Endodermal cell (in vitro differentiated cells): ENCODE measurements at regions not wholly inside any gene's neighbourhood (a gene's known extent, or its start where the extent isn't known, plus 50 kb on each side); places are given as distances from the start of the nearest gene placed in this dataset.
"Not testable (repeated sequence)": the region's sequence is repeated elsewhere in the genome, so short reads cannot be mapped to it uniquely, and the experiment has no call there.

Experiments used
- DNase-seq: peaks from one replicate; pipeline ENCODE4 v3.0.0-alpha.2; 2017
- H3K27ac ChIP-seq: 2 replicates; pipeline ENCODE4 v1.5.1; 2013; ENCODE audit warnings: mild to moderate bottlenecking, low read depth, low read length, moderate library complexity
- H3K27me3 ChIP-seq: 2 replicates; pipeline ENCODE4 v1.6.1; 2013; ENCODE audit warnings: mild to moderate bottlenecking, low read length, moderate library complexity; ENCODE audit not compliant: insufficient read depth, control insufficient read depth, poor library complexity, severe bottlenecking
- H3K36me3 ChIP-seq: 2 replicates; pipeline ENCODE4 v1.7.0; 2013; ENCODE audit warnings: mild to moderate bottlenecking, low read length, moderate library complexity; ENCODE audit not compliant: control insufficient read depth, insufficient read depth
- H3K4me1 ChIP-seq: one replicate; pipeline ENCODE4 v1.7.0; 2013; ENCODE audit warnings: low read length; ENCODE audit not compliant: control insufficient read depth, insufficient read depth
- H3K4me3 ChIP-seq: 2 replicates; pipeline ENCODE4 v1.5.1; 2013; ENCODE audit warnings: mild to moderate bottlenecking, low read length, moderate library complexity
- H3K9ac ChIP-seq: 2 replicates; pipeline ENCODE4 v1.6.1; 2013; ENCODE audit warnings: mild to moderate bottlenecking, low read length, moderate library complexity; ENCODE audit not compliant: poor library complexity, severe bottlenecking; ENCODE audit errors: extremely low read depth
- H3K9me3 ChIP-seq: 2 replicates; pipeline ENCODE4 v1.6.1; 2013; ENCODE audit warnings: mild to moderate bottlenecking, low read length, moderate library complexity; ENCODE audit not compliant: control insufficient read depth
- H3K27ac Mint-ChIP-seq: 2 replicates; pipeline ENCODE4 v1.8.0; 2020; ENCODE audit warnings: mixed read lengths
- H3K27me3 Mint-ChIP-seq: 2 replicates; pipeline ENCODE4 v1.8.0; 2021; ENCODE audit warnings: mild to moderate bottlenecking, mixed read lengths; ENCODE audit not compliant: insufficient read depth
- H3K36me3 Mint-ChIP-seq: 2 replicates; pipeline ENCODE4 v1.8.0; 2020; ENCODE audit warnings: low read depth, mixed read lengths
- H3K4me1 Mint-ChIP-seq: 2 replicates; pipeline ENCODE4 v1.8.0; 2020; ENCODE audit warnings: mixed read lengths
- H3K4me3 Mint-ChIP-seq: 2 replicates; pipeline ENCODE4 v1.8.0; 2020; ENCODE audit warnings: mild to moderate bottlenecking, moderate library complexity, mixed read lengths
- H3K9me3 Mint-ChIP-seq: 2 replicates; pipeline ENCODE4 v1.8.0; 2020; ENCODE audit warnings: mild to moderate bottlenecking, mixed read lengths
- CTCF ChIP-seq: fragments of 200-600 bp; sonication (generic); conservative IDR thresholded peaks from 2 replicates; pipeline ENCODE4 v1.5.0; 2021; ENCODE audit warnings: antibody characterized with exemption, mild to moderate bottlenecking
- WGBS, 2 experiments: methylation state at CpG; one replicate each; pipeline versions ENCODE4 v1.1.5 to v1.1.7; 2013; ENCODE audit warnings: missing lambda C conversion rate in 2 of 2, mixed read lengths in 1 of 2; ENCODE audit not compliant: insufficient coverage in 1 of 2, insufficient read length in 1 of 2; 5-methylcytosine and 5-hydroxymethylcytosine counted together

- Mint-ChIP-seq H3K36me3 (no peaks in the 10 kb centered on the region), H3K4me1 (no peaks in the 10 kb centered on the region), H3K4me3 (no peak overlapping the region)
Observed at GRCh38 chr2:226295123-226295522, 504.5 kb downstream of the IRS1 start.

GRCh38 chr2:226291281-226291680 is 508.3 kb downstream of the IRS1 start:
- H3K36me3 Mint-ChIP-seq, H3K36me3 ChIP-seq, H3K27ac Mint-ChIP-seq, H3K27me3 ChIP-seq, DNase-seq, H3K4me1 ChIP-seq, H3K27me3 Mint-ChIP-seq, H3K9ac ChIP-seq, H3K4me1 Mint-ChIP-seq, H3K4me3 ChIP-seq, H3K27ac ChIP-seq, H3K4me3 Mint-ChIP-seq: not testable (repeated sequence)
- peaks cover 27% of the 10 kb centered on the region for H3K9me3 Mint-ChIP-seq
- WGBS, 2 experiments, result 100% methylated on average over 1 of the region's 1 CpG; no CpG with 5 or more reads in 1 of the 2 experiments
- H3K9me3 ChIP-seq, result peaks cover 22% of the 10 kb centered on the region

More at GRCh38 chr2:226295123-226295522, 504.5 kb downstream of the IRS1 start:
- Histone ChIP-seq H3K9me3 (peaks cover 22% of the 10 kb centered on the region), H3K27ac (no peak overlapping the region), H3K27me3 (no peaks in the 10 kb centered on the region), H3K36me3 (no peaks in the 10 kb centered on the region), H3K9ac (no peak overlapping the region), H3K4me1 (no peaks in the 10 kb centered on the region), H3K4me3 (no peak overlapping the region)
- TF ChIP-seq CTCF, result no peak
- no peak overlapping the region for H3K27ac Mint-ChIP-seq
- H3K9me3 Mint-ChIP-seq, result peaks cover 25% of the 10 kb centered on the region
- no peak for DNase-seq
- no peaks in the 10 kb centered on the region for H3K27me3 Mint-ChIP-seq
- WGBS, 2 experiments, result 0% methylated on average over 1 of the region's 1 CpG

GRCh38 chr2:226286916-226287315 is 512.7 kb downstream of the IRS1 start:
- WGBS, 2 experiments, result 76 to 90% methylated on average over 1 to 2 of the region's 2 CpGs
- no peak overlapping the region for H3K4me3 Mint-ChIP-seq
- DNase-seq, result no peak
- H3K27me3 Mint-ChIP-seq, result no peaks in the 10 kb centered on the region
- Histone ChIP-seq H3K4me1 (peaks cover 5% of the 10 kb centered on the region), H3K4me3 (no peak overlapping the region), H3K36me3 (no peaks in the 10 kb centered on the region), H3K9ac (no peak overlapping the region), H3K9me3 (peaks cover 15% of the 10 kb centered on the region), H3K27me3 (no peaks in the 10 kb centered on the region), H3K27ac (no peak overlapping the region)
- H3K4me1 Mint-ChIP-seq, result peaks cover 5% of the 10 kb centered on the region
- H3K27ac Mint-ChIP-seq, result no peak overlapping the region
- H3K36me3 Mint-ChIP-seq, result no peaks in the 10 kb centered on the region
- H3K9me3 Mint-ChIP-seq, result peaks cover 17% of the 10 kb centered on the region
- no peak for TF ChIP-seq CTCF

GRCh38 chr2:226283796-226284195 is 515.8 kb downstream of the IRS1 start:
- Histone ChIP-seq H3K9me3 (no peaks in the 10 kb centered on the region), H3K27me3 (no peaks in the 10 kb centered on the region), H3K4me1 (peaks cover 5% of the 10 kb centered on the region), H3K4me3 (peak overlapping the region; percentile 9), H3K9ac (no peak overlapping the region), H3K36me3 (no peaks in the 10 kb centered on the region), H3K27ac (no peak overlapping the region)
- Mint-ChIP-seq H3K9me3 (no peaks in the 10 kb centered on the region), H3K27ac (no peak overlapping the region), H3K36me3 (no peaks in the 10 kb centered on the region), H3K4me3 (no peak overlapping the region), H3K4me1 (peaks cover 5% of the 10 kb centered on the region), H3K27me3 (no peaks in the 10 kb centered on the region)
- WGBS, 2 experiments, result 90 to 100% methylated on average over 1 to 2 of the region's 2 CpGs
- DNase-seq, result no peak
- TF ChIP-seq CTCF, result no peak
